GM18502 (cell line): ENCODE measurements at regions not wholly inside any gene's neighbourhood (a gene's known extent, or its start where the extent isn't known, plus 50 kb on each side); places are given as distances from the start of the nearest gene placed in this dataset.

ENCODE experiments used
- ATAC-seq: cut with Tn5 transposase; IDR thresholded peaks from one replicate; pipeline ENCODE4 v1.9.1; 2021; ENCODE audit warnings: mild to moderate bottlenecking; ENCODE audit not compliant: unreplicated experiment, poor library complexity

DNA sequence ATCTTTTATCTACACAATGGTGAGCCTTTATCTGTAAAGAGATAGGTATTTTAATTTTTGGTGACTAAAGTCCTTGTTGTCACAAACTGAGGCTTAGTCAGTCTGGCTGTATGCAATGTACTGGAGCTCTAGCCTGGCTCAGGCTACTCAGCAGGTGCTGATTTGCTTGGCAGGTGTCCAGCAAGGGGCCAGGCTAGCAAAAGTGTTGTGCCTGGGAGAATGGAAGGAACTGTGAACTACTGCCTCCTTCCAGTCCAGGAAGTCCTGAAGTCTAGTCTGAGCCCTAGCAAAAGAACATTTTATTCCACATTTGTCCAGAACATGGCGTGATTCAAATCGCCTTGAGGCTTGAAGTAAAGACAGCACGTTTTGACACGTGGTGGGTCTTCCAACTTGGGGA is 260.5 kb downstream of the CCDC85A start:
- no peak for ATAC-seq

DNA sequence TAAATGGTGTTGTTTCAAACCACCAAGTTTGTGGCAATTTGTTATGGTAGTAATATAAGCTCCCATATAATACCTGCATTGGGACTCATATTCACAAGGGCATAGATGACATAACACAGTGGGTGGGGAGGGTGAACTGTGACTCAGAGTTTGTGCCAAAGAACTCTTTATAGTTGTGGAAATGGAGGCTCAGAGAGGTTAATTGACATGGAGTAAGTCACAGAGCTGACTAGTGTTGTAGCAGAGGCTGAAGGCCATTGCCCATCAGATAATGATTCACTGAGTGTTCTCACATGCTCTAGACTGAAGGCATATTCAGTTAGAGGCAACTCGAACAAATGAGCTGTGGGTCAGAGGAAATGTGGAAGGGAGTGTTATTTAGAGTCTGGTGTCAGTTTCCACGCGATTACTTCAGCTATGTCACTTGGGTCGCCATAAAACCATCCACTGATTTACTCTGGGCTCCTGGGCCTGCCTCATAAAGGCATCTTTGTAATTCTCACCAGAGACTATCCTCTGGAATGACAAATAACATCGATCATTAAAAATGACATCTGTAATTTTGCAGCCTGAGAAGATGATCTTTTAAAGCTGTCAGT is 264.7 kb downstream of the CCDC85A start:
- ATAC-seq = no peak

DNA sequence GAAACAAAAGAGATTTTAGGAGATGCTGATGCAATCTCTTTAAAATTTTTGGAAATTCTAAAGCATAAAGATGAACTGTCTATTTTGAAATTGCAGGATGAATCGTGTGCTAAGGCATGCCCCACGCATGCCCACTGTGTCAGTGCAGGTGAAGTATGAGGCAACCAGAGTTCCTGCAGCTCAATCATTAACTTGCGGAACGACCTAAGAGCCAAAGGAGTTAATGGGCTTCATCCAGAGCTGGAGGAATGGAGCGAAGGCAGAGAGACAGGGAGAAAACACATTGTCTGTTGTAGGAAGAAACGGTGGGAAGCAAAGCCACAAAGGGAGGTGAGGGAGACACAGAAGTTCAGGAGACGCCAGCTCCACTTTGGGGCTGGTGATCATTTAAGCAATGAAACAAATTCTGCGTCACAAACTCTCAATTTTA is 265.2 kb downstream of the CCDC85A start:
- ATAC-seq = no peak

DNA sequence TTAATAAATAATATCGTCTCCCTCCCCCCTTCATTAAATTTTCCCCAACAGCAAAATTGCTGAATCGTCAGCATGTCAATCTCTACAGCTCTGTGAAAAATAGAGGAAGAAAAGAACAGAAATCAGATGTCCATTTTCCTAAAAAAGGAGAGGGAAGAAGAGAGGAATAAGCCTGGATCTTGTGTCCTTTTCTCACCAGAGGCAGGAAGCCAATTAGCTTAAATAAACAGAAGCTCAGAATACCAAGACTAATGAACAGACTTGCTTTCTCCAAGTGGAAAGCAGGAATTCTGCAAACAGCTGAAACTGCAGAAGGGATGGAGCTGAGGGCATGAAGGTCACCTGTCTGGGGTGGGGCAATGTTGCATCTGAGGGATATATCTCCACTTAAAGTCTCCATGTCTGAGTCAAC is 265.7 kb downstream of the CCDC85A start:
- ATAC-seq = no peak

GRCh38 chr2:56450047-56450446 is 266.3 kb downstream of the CCDC85A start:
- ATAC-seq = no peak

GRCh38 chr2:56450772-56451171 is 267.0 kb downstream of the CCDC85A start:
- no peak for ATAC-seq

DNA sequence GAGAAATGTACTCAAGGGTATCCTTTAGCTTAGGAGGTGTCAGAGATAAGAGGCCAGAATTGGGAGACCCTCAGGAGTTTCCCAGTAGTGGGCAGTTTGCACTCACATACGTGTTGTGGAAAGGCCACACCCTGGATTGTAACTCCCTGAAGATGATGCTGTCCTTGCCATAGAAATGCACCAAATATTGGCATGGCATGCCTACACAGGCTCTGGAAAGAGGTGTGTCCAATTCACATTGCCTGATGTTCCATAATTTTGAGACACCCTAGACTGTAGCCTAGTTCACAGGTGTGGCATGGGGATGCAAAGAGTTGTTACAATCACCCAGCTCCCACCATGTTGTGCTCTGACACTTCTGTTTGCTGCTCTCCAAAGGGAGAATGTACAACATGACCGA is 271.9 kb downstream of the CCDC85A start:
- ATAC-seq = no peak

DNA sequence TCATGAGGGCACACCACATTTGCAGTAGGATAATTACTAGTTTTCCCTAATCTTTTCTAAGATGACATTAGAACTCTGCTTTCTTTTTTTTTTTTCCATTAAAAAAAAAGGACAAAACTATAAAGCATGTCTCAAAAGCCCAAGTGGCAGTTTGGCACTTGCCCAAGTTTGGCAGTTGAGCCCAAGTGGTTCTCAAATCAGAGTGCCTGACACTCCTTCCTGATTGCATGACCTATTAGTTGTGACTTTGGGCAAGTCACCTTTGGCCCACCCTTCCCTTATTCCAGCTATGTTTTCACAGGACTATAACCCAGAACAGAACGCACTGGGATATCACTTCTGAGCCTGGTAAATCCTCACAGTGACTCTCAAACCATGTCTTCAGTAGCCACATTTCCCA is 273.0 kb downstream of the CCDC85A start:
- ATAC-seq = no peak

DNA sequence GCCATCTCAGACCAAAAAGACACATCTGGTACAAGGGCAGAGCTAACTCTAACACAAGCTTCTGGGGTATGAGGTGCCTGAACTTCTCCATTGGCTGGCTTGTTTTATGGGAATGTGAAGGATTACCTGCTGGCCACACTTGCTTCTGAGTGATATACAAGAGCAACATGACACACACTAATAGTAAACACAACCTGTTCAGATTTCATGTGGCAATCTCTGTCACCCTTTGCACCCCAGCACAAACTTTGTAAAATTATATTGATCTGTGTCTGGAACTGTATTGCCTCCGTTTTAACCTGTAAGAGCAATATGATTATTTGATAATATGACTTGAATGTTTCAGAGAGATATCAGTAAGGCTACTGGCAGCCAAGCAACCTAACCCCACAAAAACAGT is 276.7 kb downstream of the CCDC85A start:
- ATAC-seq = no peak

DNA sequence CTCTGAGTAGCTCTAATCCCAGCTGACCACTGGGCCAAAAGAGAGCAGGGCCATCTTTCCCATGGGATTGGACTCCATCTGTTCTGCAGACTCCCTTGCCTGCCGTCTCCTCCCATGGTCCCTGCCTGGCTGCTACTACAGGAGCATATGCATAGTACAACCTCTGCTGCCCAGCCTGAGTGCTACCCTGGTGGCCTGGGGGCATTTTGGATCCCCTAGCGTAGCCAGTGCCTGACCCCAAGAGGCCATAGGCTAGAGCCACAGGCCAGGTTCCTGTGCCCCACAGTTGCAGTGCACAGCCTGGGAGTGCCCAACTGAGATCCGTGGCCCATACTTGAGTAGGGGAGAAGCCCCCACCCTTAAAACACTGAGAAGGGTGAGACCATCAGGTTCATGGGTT is 280.3 kb downstream of the CCDC85A start:
- no peak for ATAC-seq

DNA sequence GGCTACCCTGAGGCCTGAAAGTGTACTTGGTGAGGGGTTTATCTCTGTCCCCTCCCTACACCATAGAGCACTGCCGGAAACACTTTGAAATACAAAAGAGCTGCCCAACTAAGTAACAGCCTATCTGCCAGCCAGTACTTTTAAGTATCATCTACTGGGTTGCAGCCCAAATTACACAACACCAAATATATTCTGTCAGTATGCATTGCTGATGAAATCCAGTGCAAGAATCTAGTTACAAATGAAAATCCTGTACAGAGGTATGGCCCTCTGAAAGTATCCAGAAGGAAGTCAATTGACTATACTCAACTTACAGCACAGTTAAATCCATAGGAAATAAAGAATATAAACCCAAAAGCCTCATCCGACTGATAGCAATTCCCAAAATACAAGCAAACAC is 280.8 kb downstream of the CCDC85A start:
- no peak for ATAC-seq

- no peak for ATAC-seq
Measured at GRCh38 chr2:56465491-56465890, 281.7 kb downstream of the CCDC85A start.

GRCh38 chr2:56473524-56473923 is 289.7 kb downstream of the CCDC85A start:
- ATAC-seq = no peak

- ATAC-seq = no peak
Measured at GRCh38 chr2:56474412-56475158, 290.8 kb downstream of the CCDC85A start.

DNA sequence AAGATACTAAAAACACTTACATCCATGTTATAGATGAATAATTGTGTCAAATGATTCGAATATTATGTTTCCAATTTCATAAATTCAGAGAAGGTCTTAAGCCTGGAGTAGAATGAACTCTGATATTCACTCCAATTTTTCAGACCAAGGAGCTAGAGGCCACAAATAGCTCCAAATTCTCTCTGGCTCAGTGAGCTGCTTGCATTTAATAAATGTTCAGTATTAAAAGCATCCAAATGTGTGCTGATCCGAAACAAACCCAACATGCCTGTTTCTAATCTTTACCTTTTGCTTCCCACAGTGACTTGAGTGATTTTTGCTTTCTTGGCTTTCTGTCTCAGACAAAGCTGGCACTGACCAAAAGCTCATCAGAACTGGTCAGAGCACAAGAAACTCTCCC is 291.4 kb downstream of the CCDC85A start:
- no peak for ATAC-seq

DNA sequence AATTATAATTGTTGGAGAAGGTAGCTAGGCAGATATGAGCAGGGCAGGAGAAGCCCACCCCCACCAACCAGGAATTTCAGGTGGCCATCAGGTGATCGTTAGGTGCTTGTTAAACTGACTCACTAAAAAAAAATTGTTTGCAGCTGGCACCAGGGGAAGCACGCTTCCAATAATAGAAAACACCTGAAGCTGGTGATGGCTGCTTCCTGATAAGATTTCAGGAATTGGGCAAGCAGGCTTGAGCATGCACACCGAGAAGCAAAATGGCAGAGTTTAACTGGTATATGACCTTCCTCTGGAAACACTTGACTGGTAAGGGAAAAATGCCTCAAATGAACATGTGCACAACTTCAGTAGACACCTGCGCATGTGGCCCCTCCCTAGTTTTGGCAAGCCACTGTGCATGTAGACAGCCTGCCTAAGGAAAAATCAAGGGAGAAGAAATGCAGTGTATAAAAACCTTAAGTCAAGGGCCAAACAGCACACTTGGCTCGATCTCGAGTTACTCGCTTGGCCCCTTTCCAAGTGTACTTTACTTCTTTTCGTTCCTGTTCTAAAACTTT is 292.8 kb downstream of the CCDC85A start:
- ATAC-seq = no peak

- no peak for ATAC-seq
Measured at GRCh38 chr2:56478027-56478426, 294.2 kb downstream of the CCDC85A start.

- ATAC-seq = no peak
Measured at GRCh38 chr2:56483081-56483480, 299.3 kb downstream of the CCDC85A start.

GRCh38 chr2:56484906-56485305 is 301.1 kb downstream of the CCDC85A start:
- ATAC-seq = no peak

DNA sequence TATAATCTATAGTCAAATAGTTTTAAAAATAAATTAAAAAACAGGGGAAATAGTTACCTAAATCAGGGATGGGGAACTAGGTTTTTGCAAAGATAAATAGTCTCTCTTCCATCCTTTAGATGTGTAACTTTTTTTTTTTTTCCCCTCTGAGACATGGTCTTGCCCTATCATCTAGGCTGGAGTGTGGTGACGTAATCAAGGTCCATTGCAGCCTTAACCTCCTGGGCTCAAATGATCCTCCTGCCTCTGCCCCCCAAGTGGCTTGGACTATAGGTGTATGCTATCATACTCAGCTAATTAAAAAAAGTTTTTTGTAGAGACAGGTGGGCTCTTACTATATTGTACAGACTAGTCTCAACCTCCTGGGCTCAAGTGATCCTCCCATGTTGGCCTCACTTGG is 316.5 kb downstream of the CCDC85A start:
- ATAC-seq = no peak

- no peak for ATAC-seq
Measured at GRCh38 chr2:56502616-56503015, 318.8 kb downstream of the CCDC85A start.

GRCh38 chr2:56505885-56506284 is 322.1 kb downstream of the CCDC85A start:
- no peak for ATAC-seq
